GM20431 (cell line): ENCODE measurements at regions not wholly inside any gene's neighbourhood (a gene's known extent, or its start where the extent isn't known, plus 50 kb on each side); places are given as distances from the start of the nearest gene placed in this dataset.

Experiments used
- in situ Hi-C: fragments of 300-500 bp; cut with MseI, MboI; formaldehyde crosslinking; loops from one replicate; pipeline ENCODE4 v1.15.0; 2020; ENCODE audit warnings: low sequenced_read_pairs; ENCODE audit not compliant: unreplicated experiment

DNA sequence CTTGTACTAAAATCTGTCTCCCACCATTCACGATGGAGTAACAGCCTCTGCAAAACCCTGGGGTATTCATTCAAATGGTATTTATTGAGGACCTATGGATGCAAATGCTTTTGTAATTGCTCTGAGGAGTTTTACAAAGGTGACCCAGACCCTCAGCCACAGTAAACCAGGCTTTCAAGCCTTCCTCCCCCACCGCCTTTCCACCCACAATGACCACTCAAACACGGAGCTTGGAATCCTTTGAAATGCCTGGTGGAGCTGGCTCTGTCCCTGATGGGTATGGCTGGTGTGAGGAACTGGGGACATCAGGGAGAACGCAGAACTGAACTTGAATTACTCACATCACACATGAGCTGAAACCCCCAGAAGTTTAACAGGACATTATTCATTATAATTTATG lies 246.4 kb downstream of the CDH26 start:
- in situ Hi-C loops: no loop called here

DNA sequence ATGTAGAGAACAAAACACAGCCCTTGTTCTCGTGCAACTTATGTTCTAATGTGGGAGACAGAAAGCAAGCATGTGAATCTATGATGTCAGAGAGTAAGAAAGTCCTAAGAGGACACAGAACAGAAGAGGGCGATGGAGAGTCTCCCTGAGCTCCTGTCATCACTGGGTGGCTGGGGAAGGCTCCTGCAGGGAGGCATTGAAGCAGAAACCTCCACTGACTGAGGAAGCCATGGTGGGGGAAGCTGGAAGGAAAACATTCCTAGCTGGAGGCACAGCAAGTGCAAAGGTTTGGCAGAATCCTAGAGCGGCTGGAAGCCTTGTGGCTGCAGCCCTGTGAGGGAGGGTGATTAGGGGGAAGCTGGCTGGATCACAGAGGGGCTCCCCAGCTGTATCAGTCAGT lies 248.0 kb downstream of the CDH26 start:
- in situ Hi-C loops: no loop called here

DNA sequence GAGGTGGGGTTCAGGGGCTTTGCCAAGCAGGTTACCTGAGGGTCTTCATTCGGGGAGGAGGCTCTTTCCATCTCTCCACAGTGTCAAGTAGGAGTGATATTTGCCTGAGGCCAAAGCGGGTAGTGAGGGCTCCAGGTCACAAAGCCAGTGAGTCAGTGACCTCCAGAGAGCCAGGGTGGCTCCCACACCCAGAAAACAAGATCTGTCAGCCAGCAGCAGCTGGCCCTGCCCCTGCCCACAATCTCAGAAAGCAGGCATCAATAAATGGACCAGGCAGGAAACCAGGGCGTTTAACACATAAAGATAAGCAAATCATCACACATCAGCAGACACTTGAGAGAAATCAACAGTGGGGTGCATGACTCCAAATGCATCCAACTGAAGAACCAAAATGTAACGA lies 250.8 kb downstream of the CDH26 start:
- in situ Hi-C loops: no loop called here

DNA sequence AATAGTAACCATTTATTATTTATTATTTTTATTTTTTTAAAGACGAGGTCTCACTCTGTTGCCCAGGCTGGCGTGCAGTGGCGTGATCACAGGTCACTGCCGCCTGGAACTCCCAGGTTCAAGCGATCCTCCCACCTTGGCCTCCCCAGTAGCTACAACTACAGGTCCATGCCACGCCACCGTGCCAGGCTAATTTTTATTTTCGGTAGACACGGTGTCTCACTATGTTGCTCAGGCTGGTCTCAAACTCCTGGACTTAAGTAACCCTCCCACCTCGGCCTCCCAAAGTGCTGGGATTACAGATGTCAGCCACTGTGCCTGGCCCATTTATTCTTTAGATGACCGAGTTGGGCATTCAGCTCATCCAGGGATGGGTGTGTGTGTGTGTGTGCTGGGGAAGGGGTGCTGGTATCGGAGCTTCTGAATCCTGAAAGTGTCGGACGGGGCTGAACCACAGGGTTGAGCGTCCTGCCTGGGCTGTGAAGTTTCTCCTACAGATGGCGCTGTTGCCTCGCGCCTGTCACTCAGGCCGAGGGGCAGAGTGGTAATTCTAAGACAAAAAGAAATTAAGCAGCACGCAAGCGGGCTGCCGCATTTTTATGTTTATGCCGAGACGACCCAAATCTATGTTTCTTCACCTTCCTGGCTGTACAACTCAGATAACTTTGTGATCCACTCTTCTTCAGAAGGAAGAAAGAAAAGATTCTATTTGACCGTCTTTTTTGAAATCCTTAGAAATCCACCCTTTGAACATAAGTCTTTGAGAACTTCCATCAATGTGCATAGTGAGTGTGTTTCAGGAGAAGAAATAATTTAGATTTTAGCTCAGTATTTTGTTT lies 252.8 kb downstream of the CDH26 start:
- in situ Hi-C loops: loop anchor here (10.0 kb wide), 1 partner anchor 1674 kb away; no protein-coding TSS in a partner anchor

GRCh38 chr20:60211618-60212463 lies 253.6 kb downstream of the CDH26 start:
- in situ Hi-C loops: loop anchor here (10.0 kb wide), 1 partner anchor 1673 kb away; no protein-coding TSS in a partner anchor

DNA sequence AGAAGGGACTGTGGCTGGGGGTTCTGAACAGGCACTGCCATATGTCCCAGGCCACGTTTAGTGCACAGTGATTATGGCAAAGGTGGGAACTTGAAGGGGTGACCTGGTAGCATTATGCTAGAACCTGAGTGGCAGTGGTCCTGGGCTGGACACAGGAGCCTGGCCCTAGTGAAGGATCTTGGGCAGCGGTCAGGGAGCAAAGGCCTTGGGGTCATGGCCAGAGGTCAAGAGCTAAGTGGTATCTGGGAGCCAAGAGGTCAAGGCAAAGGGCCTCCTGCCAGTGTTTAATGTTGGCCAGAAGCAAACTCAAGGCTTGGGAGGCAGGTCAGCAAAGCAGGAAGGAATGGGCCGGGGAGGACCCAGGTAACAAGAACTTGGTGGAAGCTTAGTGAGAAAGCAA lies 254.5 kb downstream of the CDH26 start:
- in situ Hi-C loops: loop anchor here (10.0 kb wide), 1 partner anchor 1672 kb away; no protein-coding TSS in a partner anchor

GRCh38 chr20:60213126-60213893 lies 255.1 kb downstream of the CDH26 start:
- in situ Hi-C loops: loop anchor here (10.0 kb wide), 1 partner anchor 1671 kb away; no protein-coding TSS in a partner anchor

GRCh38 chr20:60214901-60215815 lies 256.9 kb downstream of the CDH26 start:
- in situ Hi-C loops: loop anchor here (10.0 kb wide), 1 partner anchor 1670 kb away; no protein-coding TSS in a partner anchor

DNA sequence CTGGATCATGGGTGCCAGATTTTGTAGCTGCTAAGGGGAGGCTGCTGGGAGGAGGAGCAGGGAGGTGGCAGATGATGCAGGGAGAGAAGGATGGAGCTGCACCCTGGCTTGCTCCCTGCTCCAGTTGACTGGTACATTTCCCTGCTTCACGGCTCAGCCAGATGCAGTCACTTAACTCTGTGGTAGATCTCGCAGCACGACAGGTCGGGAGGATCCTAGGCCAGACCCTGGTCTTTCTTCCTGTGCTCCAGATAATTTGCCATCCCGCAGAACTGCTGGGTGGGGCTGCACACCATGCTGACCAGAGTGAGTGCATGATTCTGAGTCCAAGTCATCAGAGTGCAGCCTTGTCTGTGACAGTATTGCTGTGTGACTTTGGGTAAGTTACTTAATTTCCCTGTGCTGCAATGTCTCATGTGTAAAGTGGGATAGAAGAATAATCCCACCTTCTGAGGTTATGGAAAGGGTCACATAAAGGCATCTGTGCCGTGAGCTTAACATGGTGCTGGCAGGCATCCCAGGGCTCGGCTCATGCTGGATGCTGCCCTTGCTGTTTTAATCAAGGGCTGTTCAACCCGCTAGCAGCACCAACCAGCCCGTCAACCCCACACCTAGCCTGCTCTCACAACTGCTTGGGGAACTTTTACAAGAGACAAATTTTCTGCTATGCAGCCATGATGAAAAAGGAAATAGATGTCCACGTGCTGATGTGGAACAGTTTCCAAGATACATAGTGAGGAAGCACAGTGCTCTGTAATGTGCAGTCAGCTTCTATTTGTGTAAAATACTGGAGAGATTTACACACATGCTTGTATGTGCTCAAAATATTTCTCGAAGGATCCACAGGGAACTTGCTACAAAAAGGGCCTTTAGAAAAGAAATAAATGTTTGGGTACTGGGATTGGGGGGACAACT lies 257.9 kb downstream of the CDH26 start:
- in situ Hi-C loops: loop anchor here (10.0 kb wide), 1 partner anchor 1669 kb away; no protein-coding TSS in a partner anchor

- in situ Hi-C loops: loop anchor here (10.0 kb wide), 1 partner anchor 1666 kb away; no protein-coding TSS in a partner anchor
These were observed 261.0 kb downstream of the CDH26 start for GRCh38 chr20:60219231-60219630.

DNA sequence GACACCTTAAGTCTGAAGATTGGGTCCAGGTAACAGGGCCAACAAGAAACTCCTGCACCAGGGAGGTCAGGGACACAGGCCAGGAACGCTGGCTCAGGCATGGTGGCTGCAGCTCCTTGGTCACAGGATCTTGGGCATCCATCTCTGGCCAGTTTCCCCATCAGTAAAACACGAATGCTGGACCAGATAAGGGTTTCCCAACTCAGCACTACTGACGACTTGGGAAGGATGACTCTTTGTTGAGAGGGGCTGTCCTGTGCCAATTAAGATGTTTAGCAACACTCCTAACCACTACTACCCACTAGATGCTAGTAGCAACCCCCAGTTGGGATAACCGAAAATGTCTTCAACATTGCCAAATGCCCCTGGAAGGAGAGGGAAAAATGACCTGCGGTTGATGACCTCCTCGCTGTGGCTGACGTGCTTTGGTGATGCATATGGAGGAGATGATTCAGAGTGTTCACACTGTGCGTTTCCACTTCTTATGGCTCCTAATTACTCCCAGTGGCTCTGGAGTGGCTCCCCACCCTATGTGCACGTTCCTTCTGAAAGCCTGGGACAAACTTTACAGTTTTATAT lies 261.9 kb downstream of the CDH26 start:
- in situ Hi-C loops: loop anchor here (10.0 kb wide), 1 partner anchor 1665 kb away; no protein-coding TSS in a partner anchor

DNA sequence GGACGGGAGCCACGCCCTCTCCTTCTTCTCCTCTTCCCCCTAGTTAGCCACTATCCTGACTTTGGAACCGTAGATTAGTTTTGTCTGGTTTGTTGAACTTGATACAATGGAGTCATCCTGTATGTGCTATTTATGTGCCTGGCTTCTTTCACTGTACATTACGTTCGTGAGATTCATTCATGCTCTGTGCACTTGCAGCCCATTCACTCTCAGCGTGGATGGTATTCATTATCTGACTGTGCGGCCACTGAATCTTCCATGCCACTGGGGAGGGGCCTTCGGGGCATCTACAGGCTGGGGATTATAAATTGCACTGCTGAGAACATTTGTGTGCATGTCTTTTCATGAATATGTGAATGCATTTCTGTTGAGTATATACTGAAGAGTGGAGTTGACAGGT lies 262.5 kb downstream of the CDH26 start:
- in situ Hi-C loops: no loop called here

- in situ Hi-C loops: no loop called here
These were observed 263.4 kb downstream of the CDH26 start for GRCh38 chr20:60221593-60221992.

DNA sequence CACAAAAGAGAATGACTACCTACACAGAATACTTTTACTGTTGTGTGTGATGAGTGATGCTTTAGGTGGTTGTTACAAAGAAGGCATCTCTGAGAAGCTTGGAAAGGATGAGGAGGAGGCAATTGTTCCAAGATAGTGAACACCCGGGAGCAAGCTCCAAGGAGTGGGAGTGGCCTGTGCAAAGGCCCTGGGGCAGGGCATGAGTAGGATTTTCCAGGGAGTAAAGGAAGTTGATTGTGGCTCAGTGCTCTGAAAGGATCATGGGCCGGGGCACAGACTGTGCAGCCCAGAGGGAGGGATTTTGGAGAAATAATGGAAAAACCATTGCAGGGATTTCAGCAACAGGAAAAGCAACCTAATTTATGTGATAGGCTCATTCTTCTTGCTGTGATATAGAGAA lies 264.3 kb downstream of the CDH26 start:
- in situ Hi-C loops: no loop called here

DNA sequence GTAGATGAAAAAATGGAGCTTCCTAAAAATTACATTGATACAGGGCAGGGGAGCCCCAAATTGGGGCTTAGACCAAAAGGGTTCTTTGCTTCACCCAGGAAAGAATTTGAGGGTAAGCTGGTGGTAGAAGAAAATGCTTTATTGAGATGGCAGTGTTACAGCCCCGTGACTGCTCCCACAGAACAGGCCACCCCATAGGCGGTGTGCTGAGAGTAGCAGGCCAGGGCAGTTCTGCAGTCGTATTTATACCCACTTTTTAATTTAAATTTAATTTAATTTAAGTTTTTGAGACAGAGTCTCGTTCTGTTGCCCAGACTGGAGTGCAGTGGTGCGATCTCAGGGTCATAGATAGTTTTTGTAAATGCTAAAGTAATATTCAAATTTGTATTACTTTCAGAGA lies 265.0 kb downstream of the CDH26 start:
- in situ Hi-C loops: no loop called here

- in situ Hi-C loops: no loop called here
These were observed 266.7 kb downstream of the CDH26 start for GRCh38 chr20:60224914-60225313.

DNA sequence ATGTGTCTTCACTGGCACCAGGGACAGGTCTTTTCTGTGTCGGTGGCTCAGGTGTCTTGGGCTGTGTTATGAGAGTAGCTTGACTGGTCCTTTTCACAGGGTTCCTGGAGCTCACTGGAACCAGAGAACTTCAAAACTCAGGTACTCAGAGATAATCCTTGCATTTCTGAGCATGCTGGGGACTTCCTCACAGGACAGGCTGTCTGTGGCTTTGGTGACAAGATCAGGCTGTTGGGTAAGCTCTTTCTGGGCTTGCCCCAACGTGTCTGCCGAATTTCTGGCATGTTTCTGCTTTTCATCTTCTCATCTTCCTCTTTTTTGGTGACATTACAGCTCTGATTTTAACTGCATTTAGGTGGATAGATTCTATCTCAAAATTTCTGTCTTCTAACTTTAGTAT lies 270.0 kb downstream of the CDH26 start:
- in situ Hi-C loops: no loop called here

- in situ Hi-C loops: no loop called here
These were observed 274.2 kb downstream of the CDH26 start for GRCh38 chr20:60232380-60232779.
